K562 (cell line): ENCODE measurements at regions not wholly inside any gene's neighbourhood (a gene's known extent, or its start where the extent isn't known, plus 50 kb on each side); places are given as distances from the start of the nearest gene placed in this dataset.

Experiments used
- CLOCK ChIP-seq: fragments of 250-450 bp; sonication (Bioruptor Pico); IDR thresholded peaks from 2 replicates; pipeline ENCODE4 v1.4.0; 2020; ENCODE audit warnings: mild to moderate bottlenecking, moderate library complexity, borderline replicate concordance
- FOXO4 ChIP-seq: fragments of 450-650 bp; formaldehyde crosslinking; IDR thresholded peaks from 2 replicates; pipeline ENCODE4 v1.4.0; 2020; ENCODE audit warnings: mild to moderate bottlenecking, moderate library complexity
- MBD1 ChIP-seq: fragments of 250-450 bp; sonication (Bioruptor Pico); IDR thresholded peaks from 2 replicates; pipeline ENCODE4 v1.8.0; 2022; ENCODE audit warnings: inconsistent platforms
- NELFE ChIP-seq: IDR thresholded peaks from 2 replicates; pipeline ENCODE4 v1.6.1; 2011; ENCODE audit warnings: mild to moderate bottlenecking; ENCODE audit not compliant: insufficient read depth, insufficient read length
- NFXL1 ChIP-seq: fragments of 450-650 bp; formaldehyde crosslinking; IDR thresholded peaks from 2 replicates; pipeline ENCODE4 v1.4.0; 2021; ENCODE audit warnings: mild to moderate bottlenecking
- RB1 ChIP-seq: fragments of 450-650 bp; IDR thresholded peaks from 2 replicates; pipeline ENCODE4 v1.6.1; 2017; ENCODE audit warnings: low read depth, mild to moderate bottlenecking
- SMAD4 ChIP-seq: fragments of 250-450 bp; sonication (Bioruptor Pico); conservative IDR thresholded peaks from 2 replicates; pipeline ENCODE4 v1.8.0; 2021; ENCODE audit warnings: inconsistent platforms, mild to moderate bottlenecking, moderate library complexity
- TAF15 ChIP-seq: fragments of 200-400 bp; formaldehyde crosslinking; IDR thresholded peaks from 2 replicates; pipeline ENCODE4 v1.6.1; 2017; ENCODE audit warnings: mild to moderate bottlenecking, low read depth, low read length, moderate library complexity
- ZKSCAN3 ChIP-seq: fragments of 250-450 bp; sonication (Bioruptor Pico); IDR thresholded peaks from 2 replicates; pipeline ENCODE4 v1.4.0; 2020
- ZNF407 ChIP-seq: fragments of 450-650 bp; IDR thresholded peaks from 2 replicates; pipeline ENCODE4 v1.6.1; 2016; ENCODE audit warnings: low read depth
- ZNF431 ChIP-seq: sonication (generic); formaldehyde crosslinking; IDR thresholded peaks from 2 replicates; pipeline ENCODE4 v1.8.0; 2022; ENCODE audit warnings: mild to moderate bottlenecking, missing genetic modification reagents

GRCh38 chr4:15149839-15150592, 147.7 kb downstream of the CPEB2 start (continued):
- TF ChIP-seq MBD1 (CRISPR knock-in tag) (no peak), FOXO4 (CRISPR knock-in tag) (no peak), TAF15 (no peak), NFXL1 (CRISPR knock-in tag) (no peak), RB1 (0 out of 2 replicates have a peak, but pooled peaks have one; percentile 20), SMAD4 (CRISPR knock-in tag) (peak; percentile 38; the same call in 1 of the 2 replicates), CLOCK (no peak), ZNF431 (no peak), ZKSCAN3 (CRISPR knock-in tag) (no peak), ZNF407 (no peak), NELFE (no peak)
